ENCODE measurements at regions not wholly inside any gene's neighbourhood (a gene's known extent, or its start where the extent isn't known, plus 50 kb on each side); places are given as distances from the start of the nearest gene placed in this dataset.
"Not testable (repeated sequence)": the region's sequence is repeated elsewhere in the genome, so short reads cannot be mapped to it uniquely, and the experiment has no call there.

DNA sequence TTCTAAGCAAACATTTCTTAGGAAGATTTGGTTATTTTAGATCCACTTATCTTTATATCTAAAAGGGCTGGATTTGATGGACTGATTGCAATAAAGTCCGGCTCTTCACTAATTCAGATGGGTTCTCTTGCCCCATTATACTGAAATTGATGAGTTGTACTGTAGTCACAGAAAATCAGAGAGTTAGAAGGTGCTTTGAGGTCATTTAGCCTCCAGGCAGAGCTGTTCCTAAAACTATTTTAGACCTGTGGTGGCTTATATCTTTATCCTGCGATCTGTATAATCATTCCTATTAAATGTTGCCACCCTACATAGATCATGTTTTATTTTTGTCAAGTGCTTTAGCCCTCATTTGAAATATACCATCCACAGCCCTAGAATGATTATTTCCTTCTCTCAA, 61.3 kb upstream of the ATXN1 start (continued):
- TF ChIP-seq, protein P1, sequence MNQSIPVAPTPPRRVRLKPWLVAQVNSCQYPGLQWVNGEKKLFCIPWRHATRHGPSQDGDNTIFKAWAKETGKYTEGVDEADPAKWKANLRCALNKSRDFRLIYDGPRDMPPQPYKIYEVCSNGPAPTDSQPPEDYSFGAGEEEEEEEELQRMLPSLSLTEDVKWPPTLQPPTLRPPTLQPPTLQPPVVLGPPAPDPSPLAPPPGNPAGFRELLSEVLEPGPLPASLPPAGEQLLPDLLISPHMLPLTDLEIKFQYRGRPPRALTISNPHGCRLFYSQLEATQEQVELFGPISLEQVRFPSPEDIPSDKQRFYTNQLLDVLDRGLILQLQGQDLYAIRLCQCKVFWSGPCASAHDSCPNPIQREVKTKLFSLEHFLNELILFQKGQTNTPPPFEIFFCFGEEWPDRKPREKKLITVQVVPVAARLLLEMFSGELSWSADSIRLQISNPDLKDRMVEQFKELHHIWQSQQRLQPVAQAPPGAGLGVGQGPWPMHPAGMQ (IDR thresholded peaks at IDR 0.05; ENCODE audit: borderline replicate concordance): no peak
- TF ChIP-seq SPI1 (IDR thresholded peaks at IDR 0.05; ENCODE audit: borderline replicate concordance, insufficient read depth, low read depth, low read length) (no peak), PML (IDR thresholded peaks at IDR 0.05; ENCODE audit: low read length) (no peak), HDGF (IDR thresholded peaks at IDR 0.05) (no peak)

DNA sequence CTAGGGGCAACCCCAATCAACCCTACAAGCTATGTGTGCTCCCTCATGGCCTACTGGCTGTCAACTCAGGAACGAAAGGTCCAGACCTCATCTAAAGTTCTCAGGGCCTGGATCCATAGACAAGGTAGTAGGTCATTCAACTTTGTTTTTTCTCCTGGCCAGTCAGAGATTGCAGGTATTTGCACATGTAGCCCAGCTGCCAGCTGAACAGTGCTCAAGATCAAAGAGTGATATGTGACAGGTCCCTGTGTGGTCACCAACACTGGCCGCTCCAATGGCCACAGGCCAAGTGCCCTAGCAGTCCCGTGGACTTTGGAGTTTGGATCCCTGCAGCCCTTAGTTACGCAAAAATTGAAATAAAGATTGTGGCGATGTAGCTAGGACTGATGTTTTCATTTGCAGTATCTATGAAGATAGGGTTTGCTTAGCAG, 60.6 kb upstream of the ATXN1 start:
- Histone ChIP-seq H3K4me3 (no peak overlapping the region), H3K9me3 (replicated peaks; ENCODE audit: control insufficient read depth, insufficient read depth, low read length) (no peaks in the 10 kb centered on the region), H3K4me1 (ENCODE audit: control insufficient read depth, insufficient read depth, low read length) (0 out of 2 replicates have a peak, but pooled peaks cover 3% of the 10 kb centered on the region), H3K79me2 (ENCODE audit: control insufficient read depth, insufficient read depth, low read length) (no peaks in the 10 kb centered on the region), H2AFZ (ENCODE audit: control insufficient read depth, low read depth, low read length) (no peak overlapping the region), H4K20me1 (ENCODE audit: control insufficient read depth, insufficient read depth) (no peaks in the 10 kb centered on the region), H3K4me2 (ENCODE audit: control insufficient read depth, insufficient read depth) (no peak overlapping the region), H3K27ac (ENCODE audit: control insufficient read depth, insufficient read depth) (no peak overlapping the region), H3K27me3 (replicated peaks in 1 of 2; ENCODE audit: control insufficient read depth in 2 of 2, insufficient read depth in 2 of 2, low read length in 1 of 2) (no peaks in the 10 kb centered on the region), H3K9ac (ENCODE audit: control insufficient read depth, insufficient read depth, low read length) (no peak overlapping the region), H3K36me3 (ENCODE audit: control insufficient read depth in 2 of 2, insufficient read depth in 2 of 2, low read length in 1 of 2) (no peaks in the 10 kb centered on the region)
- ATAC-seq (no peak), FAIRE-seq (no peak), DNase-seq (ENCODE audit: low read depth, low spot score) (no peak)
- no TSS peak for BruUV-seq (replicated peaks)
- CTCF ChIA-PET: interaction anchor here (0.6 to 1.6 kb wide), 5 partner anchors 51 to 1808 kb away, joined by 3 to 4 read pairs (median 3); no protein-coding TSS in a partner anchor
- in situ Hi-C loops (cut with MboI): no loop called here
- RAD21 ChIA-PET (ENCODE audit: unreplicated experiment): no interaction called here
- 45% methylated on average over 5 of the region's 5 CpGs for WGBS (ENCODE audit: insufficient coverage, insufficient replicate concordance, low lambda C conversion rate, missing lambda C conversion rate)
- intact Hi-C loops (cut with micrococcal nuclease; ENCODE audit: unreplicated experiment): no loop called here
- SMC1A ChIA-PET (ENCODE audit: uncharacterized antibody, unreplicated experiment): interaction anchor here (0.9 kb wide), 1 partner anchor 51 kb away, joined by 4 read pairs; no protein-coding TSS in a partner anchor
- TF ChIP-seq FOXK2 (IDR thresholded peaks at IDR 0.05) (peak; percentile 8; the same call in 1 of the 2 replicates), CBX5 (IDR thresholded peaks at IDR 0.05; ENCODE audit: low read depth) (no peak)
- POLR2A ChIA-PET: no interaction called here

DNA sequence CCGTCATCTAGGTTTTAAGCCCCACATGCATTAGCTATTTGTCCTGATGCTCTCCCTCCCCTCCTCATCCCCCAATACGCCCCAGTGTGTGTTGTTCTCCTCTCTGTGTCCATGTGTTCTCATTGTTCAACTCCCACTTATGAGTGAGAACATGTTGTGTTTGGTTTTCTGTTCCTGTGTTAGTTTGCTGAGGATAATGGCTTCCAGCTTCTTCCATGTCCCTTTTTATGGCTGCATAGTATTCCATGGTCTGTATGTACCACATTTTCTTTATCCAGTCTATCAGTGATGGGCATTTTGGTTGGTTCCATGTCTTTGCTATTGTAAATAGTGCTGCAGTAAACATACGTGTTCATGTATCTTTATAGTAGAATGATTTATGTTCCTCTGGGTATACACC, 59.0 kb upstream of the ATXN1 start:
- H3K79me2 ChIP-seq (ENCODE audit: control insufficient read depth, insufficient read depth, low read length); H2AFZ ChIP-seq (ENCODE audit: control insufficient read depth, low read depth, low read length); H3K4me1 ChIP-seq (ENCODE audit: control insufficient read depth, insufficient read depth, low read length); intact Hi-C loops (cut with micrococcal nuclease; ENCODE audit: unreplicated experiment); H3K27me3 ChIP-seq (replicated peaks in 1 of 2; ENCODE audit: control insufficient read depth in 2 of 2, insufficient read depth in 2 of 2, low read length in 1 of 2); H3K9me3 ChIP-seq (replicated peaks; ENCODE audit: control insufficient read depth, insufficient read depth, low read length); H4K20me1 ChIP-seq (ENCODE audit: control insufficient read depth, insufficient read depth); FAIRE-seq; H3K4me3 ChIP-seq; DNase-seq (ENCODE audit: low read depth, low spot score); H3K36me3 ChIP-seq (ENCODE audit: control insufficient read depth in 2 of 2, insufficient read depth in 2 of 2, low read length in 1 of 2); in situ Hi-C loops (cut with MboI); H3K27ac ChIP-seq (ENCODE audit: control insufficient read depth, insufficient read depth); H3K4me2 ChIP-seq (ENCODE audit: control insufficient read depth, insufficient read depth); H3K9ac ChIP-seq (ENCODE audit: control insufficient read depth, insufficient read depth, low read length); POLR2A ChIA-PET; ATAC-seq; BruUV-seq (replicated peaks): not testable (repeated sequence)
- SMC1A ChIA-PET (ENCODE audit: uncharacterized antibody, unreplicated experiment): interaction anchor here (1.1 kb wide), 2 partner anchors 49 to 57 kb away, joined by 3 to 6 read pairs; no protein-coding TSS in a partner anchor
- RAD21 ChIA-PET (ENCODE audit: unreplicated experiment): interaction anchor here (1.2 to 1.9 kb wide), 2 partner anchors 17 to 57 kb away, joined by 3 to 5 read pairs; no protein-coding TSS in a partner anchor
- WGBS (ENCODE audit: insufficient coverage, insufficient replicate concordance, low lambda C conversion rate, missing lambda C conversion rate): 47% methylated on average over 2 of the region's 3 CpGs
- CTCF ChIA-PET: interaction anchor here (0.6 to 1.7 kb wide), 6 partner anchors 9 to 507 kb away, joined by 3 to 5 read pairs (median 3); no protein-coding TSS in a partner anchor
